NCI-H2029 (cell line): ENCODE measurements at regions not wholly inside any gene's neighbourhood (a gene's known extent, or its start where the extent isn't known, plus 50 kb on each side); places are given as distances from the start of the nearest gene placed in this dataset.

Source experiments
- DNase-seq: peaks from one replicate; lab custom pipeline; 2025; lab: John Stamatoyannopoulos, UW

DNA sequence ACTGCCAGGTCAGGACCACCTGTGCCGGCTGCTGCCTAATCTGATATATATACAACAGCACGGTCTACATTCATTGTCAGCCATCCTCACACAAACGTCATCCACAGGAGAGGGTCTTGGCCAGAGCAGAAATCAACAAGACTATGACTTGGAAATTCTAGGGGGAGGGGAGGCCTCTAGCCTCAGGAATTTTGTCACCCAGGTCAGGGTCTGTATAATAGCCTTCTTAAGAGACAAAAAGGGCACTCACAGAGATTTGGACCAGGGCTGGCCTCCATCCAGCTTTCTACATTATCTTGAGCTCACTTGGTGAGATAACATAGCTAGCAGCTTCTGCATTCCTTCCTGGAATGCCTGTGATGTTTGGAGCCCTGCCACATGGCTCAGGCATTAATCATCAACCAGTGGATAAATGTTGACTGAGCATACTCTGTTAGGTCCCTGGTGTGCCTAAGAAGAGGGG lies 50.4 kb upstream of the CTIF start:
- no peak for DNase-seq

DNA sequence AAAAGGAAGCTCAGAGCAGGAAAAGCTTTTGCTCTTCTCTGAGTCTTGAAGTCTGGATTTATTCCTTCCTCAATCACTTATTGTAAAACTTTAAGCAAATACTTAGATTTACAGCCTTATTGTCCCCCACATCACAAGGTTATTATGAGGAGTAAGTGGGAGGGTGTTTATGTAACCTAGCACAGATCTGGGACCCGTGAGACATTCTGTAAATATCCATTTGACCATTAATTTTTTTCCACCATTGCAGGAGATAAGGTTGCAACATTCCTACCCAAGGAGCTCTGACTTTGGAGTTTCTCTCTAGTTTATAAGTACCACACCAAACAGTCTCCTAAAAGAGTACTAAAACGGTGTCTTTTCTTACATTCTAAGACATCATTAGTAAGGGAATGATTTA lies 52.1 kb upstream of the CTIF start:
- DNase-seq, result no peak

DNA sequence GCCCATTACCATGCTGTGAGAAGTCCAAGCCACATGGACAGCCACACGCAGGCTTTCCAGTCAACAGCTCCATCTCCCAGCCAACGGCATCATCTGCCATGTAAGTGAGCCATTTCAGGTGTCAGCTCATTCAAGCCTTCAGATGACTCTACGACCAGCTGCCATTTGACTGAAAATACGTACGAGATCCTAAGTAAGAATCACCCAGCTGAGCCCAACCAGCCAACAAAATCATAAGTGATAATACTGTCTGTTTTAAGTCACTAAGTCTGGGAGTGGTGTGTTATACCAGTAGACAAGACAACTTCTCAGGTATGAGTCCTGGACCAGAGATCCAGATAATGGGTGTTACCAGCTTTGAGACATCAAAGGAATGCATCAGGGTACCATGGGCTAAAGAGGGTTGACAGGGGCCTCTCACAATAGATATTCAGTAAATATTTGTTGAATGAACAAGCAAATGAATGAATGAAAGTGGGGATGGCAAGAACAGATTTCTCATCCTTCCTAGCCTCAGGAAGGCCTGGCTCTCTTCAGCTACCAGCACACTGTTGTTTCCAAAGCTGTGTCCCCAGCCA lies 52.9 kb upstream of the CTIF start:
- no peak for DNase-seq

DNA sequence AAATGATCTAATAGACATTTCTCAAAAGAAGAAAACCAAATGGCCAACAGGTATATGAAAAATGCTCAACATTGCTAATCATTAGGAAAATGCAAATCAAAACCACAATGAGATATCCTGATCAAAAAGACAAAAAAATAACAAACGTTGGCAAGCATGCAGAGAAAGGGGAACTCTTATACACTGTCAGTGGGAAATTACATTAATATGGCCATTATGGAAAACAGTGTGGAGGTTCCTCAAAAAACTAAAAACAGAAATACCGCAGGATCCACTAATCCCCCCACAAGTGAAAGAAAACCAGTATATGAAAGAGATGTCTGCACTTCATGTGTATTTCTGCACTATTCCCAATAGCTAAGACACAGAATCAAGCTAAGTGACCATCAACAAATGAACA lies 57.7 kb upstream of the CTIF start:
- DNase-seq, result no peak

DNA sequence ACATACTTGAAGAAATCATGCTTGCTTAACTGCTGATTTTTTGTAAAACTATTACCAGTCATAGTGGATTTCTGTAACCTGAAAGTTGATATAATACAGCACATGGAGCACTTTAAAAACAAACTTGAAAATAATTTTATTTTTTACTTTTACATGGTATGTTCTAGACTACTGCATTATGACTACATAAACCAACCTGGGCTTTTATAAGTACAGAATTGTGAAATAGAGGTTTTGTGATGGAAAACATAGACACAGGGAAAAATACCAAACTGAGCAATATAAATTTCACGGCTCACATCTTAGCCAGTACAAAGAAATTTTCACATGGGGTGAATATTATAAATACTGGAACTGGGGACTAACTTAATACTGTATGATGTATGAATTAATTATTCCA lies 59.3 kb upstream of the CTIF start:
- DNase-seq, result no peak

DNA sequence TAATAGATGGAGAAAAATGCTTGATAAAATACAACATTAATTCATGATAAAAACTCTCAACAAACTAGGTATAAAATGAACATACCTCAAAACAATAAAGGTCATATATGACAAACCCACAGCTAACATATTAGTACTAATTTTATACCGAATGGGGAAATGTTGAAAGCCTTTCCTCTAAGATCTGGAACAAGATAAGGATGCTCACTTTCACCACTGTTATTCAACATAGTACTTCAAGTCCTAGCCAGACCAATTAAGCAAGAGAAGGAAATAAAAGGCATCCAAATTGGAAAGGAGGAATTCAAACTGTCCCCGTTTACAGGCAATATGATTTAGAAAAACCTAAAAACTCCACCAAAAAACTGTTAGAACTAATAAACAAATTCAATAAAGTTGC lies 61.5 kb upstream of the CTIF start:
- no peak for DNase-seq

DNA sequence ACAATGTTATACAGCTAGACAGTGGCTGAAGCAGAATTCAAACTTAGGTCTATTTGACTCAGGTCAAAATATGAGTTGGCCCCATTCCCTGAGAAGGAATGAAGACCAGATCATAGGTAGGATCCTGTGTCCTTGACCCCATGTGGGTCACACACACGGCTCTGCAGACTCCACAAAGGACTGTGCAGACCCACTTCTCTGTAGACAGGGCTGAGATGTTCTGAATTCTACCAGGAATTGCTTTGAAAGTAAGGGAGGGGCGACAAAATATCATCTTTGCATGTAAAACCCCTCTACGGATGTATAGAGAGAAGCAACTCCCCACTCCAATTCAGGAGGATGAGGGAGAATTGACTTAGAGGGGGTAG lies 62.3 kb upstream of the CTIF start:
- DNase-seq, result no peak

- DNase-seq, result peak; percentile 30
Measured at GRCh38 chr18:48475635-48476549, 62.9 kb upstream of the CTIF start.

DNA sequence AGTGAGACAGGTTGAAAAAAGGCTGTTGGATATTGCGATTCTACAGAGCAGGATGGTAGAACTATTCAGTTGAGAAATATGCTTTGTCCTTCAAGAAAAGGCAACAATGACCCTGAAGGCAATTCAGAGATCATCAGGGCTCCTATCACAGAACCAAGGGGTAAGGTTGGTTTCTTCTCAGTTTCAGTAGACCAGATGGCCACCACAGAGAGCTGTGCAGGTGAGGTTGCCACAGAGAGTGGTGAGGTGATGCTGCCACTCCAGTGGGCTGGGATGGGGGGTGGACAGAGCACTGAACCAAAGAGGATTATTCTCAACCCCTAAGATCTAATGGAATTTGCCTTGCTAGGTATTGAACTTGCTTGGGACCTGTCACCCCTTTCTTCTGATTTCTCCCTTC lies 64.6 kb upstream of the ZBTB7C start:
- DNase-seq, result no peak

DNA sequence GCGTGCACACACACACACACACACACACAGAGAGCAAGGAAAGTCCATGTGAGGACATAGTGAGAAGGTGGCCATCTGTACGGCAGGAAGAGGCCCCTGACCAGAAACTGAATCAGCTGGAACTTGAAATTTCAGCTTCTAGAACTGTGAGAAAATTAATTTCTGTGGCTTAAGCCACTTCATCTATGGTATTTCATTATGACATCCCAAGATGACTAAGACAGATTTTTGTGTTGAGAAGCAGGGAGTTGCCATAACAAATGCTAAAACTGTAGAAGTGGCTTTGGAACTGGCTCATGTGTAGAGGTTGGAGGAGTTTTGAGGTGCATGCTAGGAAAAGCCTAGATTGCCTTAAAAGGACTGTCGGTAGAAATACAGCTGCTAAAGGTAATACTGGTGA lies 63.4 kb upstream of the ZBTB7C start:
- DNase-seq, result no peak

GRCh38 chr18:48470484-48471180 lies 61.4 kb upstream of the ZBTB7C start:
- DNase-seq, result no peak

GRCh38 chr18:48468151-48468550 lies 59.0 kb upstream of the ZBTB7C start:
- no peak for DNase-seq

- no peak for DNase-seq
Measured at GRCh38 chr18:48467231-48467630, 58.0 kb upstream of the ZBTB7C start.

DNA sequence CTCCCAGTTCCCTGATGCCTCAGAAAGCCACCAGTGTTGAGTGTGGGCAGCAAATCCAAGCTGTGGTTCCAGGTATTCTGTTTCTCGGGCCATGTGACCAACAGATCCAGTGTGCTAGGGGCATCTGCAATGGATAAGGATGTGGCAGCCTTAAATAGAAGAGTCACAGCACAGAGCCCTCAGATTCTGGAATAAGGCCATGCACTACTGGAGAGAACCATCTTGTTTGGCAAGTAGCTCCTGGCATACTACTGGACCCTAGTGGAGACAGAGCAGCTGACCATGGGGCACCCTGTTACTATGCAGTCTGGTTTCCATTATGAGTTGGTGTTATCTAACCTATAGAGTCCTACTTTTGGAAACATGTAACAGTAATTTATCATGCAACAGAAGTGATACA lies 53.3 kb upstream of the ZBTB7C start:
- no peak for DNase-seq

- no peak for DNase-seq
Measured at GRCh38 chr18:48460929-48461583, 51.9 kb upstream of the ZBTB7C start.

- no peak for DNase-seq
Measured at GRCh38 chr18:48459465-48459864, 50.3 kb upstream of the ZBTB7C start.

GRCh38 chr18:48459016-48459415 lies 49.8 kb upstream of the ZBTB7C start:
- DNase-seq, result peak; percentile 9
